ACHN (cell line): ENCODE measurements at regions not wholly inside any gene's neighbourhood (a gene's known extent, or its start where the extent isn't known, plus 50 kb on each side); places are given as distances from the start of the nearest gene placed in this dataset.

Source experiments
- DNase-seq: peaks from one replicate; pipeline ENCODE4 v3.0.0-alpha.2; 2015
- in situ Hi-C: cut with HindIII; loops from 2 replicates; pipeline ENCODE4 v1.10.0; 2017; ENCODE audit warnings: low sequenced_read_pairs, low pct_ligation_motif_present, low pct_unique_long_range_greater_than_20kb

GRCh38 chr3:81300324-81300927 is 461.0 kb downstream of the GBE1 start:
- no peak for DNase-seq
- in situ Hi-C loops, result no loop called here

GRCh38 chr3:81299481-81299880 is 462.0 kb downstream of the GBE1 start:
- in situ Hi-C loops, result no loop called here
- no peak for DNase-seq

GRCh38 chr3:81295906-81296577 is 465.4 kb downstream of the GBE1 start:
- DNase-seq, result no peak
- in situ Hi-C loops, result no loop called here

- no peak for DNase-seq
- in situ Hi-C loops, result no loop called here
Observed at GRCh38 chr3:81293156-81293555, 468.3 kb downstream of the GBE1 start.

GRCh38 chr3:81291586-81291985 is 469.9 kb downstream of the GBE1 start:
- in situ Hi-C loops, result no loop called here
- no peak for DNase-seq

- DNase-seq, result no peak
- in situ Hi-C loops, result no loop called here
Observed at GRCh38 chr3:81289676-81290075, 471.8 kb downstream of the GBE1 start.

- in situ Hi-C loops, result no loop called here
- no peak for DNase-seq
Observed at GRCh38 chr3:81279481-81280379, 481.7 kb downstream of the GBE1 start.

GRCh38 chr3:81277853-81278252 is 483.6 kb downstream of the GBE1 start:
- no peak for DNase-seq
- in situ Hi-C loops, result no loop called here

GRCh38 chr3:81274671-81275070 is 486.8 kb downstream of the GBE1 start:
- in situ Hi-C loops, result no loop called here
- no peak for DNase-seq

GRCh38 chr3:81270603-81271379 is 490.7 kb downstream of the GBE1 start:
- DNase-seq, result peak; percentile 80
- in situ Hi-C loops, result no loop called here

- in situ Hi-C loops, result no loop called here
- peak; percentile 8 for DNase-seq
Observed at GRCh38 chr3:81268526-81268925, 492.9 kb downstream of the GBE1 start.

- in situ Hi-C loops, result no loop called here
- DNase-seq, result no peak
Observed at GRCh38 chr3:81261996-81262395, 499.4 kb downstream of the GBE1 start.

- no peak for DNase-seq
- in situ Hi-C loops, result no loop called here
Observed at GRCh38 chr3:81255463-81255862, 506.0 kb downstream of the GBE1 start.

GRCh38 chr3:81251096-81251495 is 510.3 kb downstream of the GBE1 start:
- in situ Hi-C loops, result no loop called here
- DNase-seq, result no peak

GRCh38 chr3:81249540-81250029 is 511.9 kb downstream of the GBE1 start:
- in situ Hi-C loops, result no loop called here
- DNase-seq, result no peak

GRCh38 chr3:81245501-81245900 is 515.9 kb downstream of the GBE1 start:
- DNase-seq, result no peak
- in situ Hi-C loops, result no loop called here

- DNase-seq, result no peak
- in situ Hi-C loops, result no loop called here
Observed at GRCh38 chr3:81245043-81245442, 516.4 kb downstream of the GBE1 start.

GRCh38 chr3:81244231-81244630 is 517.2 kb downstream of the GBE1 start:
- no peak for DNase-seq
- in situ Hi-C loops, result no loop called here

- in situ Hi-C loops, result no loop called here
- peak; percentile 20 for DNase-seq
Observed at GRCh38 chr3:81242871-81243270, 518.6 kb downstream of the GBE1 start.
